ENCODE measurements at regions not wholly inside any gene's neighbourhood (a gene's known extent, or its start where the extent isn't known, plus 50 kb on each side); places are given as distances from the start of the nearest gene placed in this dataset.
"Not testable (repeated sequence)": the region's sequence is repeated elsewhere in the genome, so short reads cannot be mapped to it uniquely, and the experiment has no call there.

DNA sequence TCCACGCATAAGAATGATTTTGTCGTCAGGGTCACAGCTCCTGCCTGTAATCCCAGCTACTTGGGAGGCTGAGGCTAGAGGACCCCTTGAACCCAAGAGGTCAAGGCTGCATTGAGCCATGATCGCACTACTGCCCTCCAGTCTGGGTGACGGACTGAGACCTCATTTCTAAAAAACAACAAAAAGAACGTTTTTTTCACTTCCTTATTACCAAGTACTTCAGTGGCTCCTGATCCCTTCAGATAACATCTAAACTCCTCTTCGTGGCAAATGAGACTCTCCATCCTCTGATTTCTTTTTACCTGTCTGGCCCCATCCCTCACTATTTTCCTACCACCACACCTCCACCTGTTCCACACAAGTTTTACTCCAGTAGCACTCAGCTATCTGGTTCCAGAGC, 105.4 kb upstream of the TLK1 start:
- no peak for DNase-seq (ENCODE audit: extremely low read depth, low read depth, low spot score)

DNA sequence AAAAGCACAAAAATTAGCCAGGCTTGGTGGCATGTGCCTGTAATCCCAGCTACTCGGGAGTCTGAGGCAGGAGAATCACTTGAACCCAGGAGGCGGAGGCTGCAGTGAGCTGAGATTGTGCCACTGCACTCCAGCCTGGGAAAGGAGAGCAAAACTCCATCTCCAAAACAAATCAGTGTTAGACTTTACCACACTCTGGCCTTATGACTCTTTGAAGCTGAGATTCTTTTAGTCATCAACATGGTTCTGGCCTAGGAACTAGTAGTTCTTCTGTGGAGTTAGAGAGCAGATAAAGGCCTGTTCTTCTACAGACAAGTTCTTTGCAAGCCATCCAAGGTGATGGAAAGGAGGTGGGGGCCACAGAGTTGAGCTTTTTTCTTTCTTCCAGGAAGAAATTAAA, 100.8 kb upstream of the TLK1 start:
- not testable (repeated sequence) for DNase-seq (ENCODE audit: extremely low read depth, low read depth, low spot score)

DNA sequence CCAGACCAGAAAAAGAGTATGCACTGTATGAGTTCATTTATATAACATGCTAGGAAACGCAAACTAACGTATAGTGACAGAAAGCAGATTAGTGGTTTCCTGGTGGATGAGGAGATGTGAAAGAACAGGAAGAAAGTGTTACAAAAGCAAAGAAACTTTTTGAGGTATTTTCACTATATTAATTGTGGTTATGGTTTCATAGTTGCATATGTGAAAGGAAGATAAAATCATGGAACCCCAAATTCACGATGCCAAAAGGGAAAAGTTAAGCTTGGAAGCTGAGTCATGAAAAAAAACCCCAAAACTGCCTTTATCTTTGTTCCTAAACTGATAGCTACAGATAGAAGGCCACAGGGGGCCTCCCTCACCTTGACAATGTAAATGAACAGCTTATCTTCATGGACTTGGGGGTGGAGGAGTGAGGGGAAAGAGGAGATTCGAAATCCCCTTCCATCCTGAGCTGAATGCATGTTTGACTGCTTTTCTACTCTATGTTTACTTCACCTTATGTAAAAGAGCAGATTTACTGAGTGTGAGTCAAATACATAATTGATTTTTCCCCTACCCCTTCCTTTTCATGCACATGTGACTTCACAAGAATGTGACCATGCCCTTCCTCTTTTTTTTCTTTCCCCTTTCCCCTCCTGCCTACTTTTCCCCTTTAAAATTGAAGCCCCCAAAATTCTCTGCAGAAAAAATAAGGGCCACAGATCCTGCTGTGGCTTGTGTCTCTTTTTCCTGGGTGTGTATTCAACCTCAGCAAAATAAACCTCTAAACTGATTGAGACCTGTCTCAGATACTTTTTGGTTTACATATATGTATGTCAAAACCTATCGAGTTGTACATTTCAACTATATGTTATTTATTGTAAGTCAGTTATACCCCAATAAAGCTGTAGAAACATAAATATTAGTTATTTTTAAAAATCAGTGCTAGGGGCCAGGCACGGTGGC, 100.1 kb upstream of the TLK1 start:
- no peak for DNase-seq (ENCODE audit: extremely low read depth, low read depth, low spot score)

DNA sequence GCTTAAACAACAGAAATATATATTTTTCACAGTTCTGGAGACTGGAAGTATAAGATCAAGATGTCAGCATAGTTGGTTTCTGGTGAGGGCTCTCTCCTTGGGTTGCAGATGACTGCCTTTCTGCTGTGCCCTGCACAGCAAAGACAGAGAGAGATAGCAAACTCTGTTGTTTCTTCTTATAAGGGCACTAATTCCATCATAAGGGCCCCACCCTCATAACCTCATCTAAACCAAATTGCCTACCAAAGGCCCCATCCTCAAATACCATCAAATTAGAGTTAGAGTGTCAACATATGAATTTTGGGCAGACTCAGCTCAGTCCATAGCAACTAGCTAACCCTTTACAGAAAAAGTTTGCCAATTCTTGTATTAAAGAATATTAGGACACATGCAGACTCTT, 94.0 kb upstream of the TLK1 start:
- no peak for DNase-seq (ENCODE audit: extremely low read depth, low read depth, low spot score)

DNA sequence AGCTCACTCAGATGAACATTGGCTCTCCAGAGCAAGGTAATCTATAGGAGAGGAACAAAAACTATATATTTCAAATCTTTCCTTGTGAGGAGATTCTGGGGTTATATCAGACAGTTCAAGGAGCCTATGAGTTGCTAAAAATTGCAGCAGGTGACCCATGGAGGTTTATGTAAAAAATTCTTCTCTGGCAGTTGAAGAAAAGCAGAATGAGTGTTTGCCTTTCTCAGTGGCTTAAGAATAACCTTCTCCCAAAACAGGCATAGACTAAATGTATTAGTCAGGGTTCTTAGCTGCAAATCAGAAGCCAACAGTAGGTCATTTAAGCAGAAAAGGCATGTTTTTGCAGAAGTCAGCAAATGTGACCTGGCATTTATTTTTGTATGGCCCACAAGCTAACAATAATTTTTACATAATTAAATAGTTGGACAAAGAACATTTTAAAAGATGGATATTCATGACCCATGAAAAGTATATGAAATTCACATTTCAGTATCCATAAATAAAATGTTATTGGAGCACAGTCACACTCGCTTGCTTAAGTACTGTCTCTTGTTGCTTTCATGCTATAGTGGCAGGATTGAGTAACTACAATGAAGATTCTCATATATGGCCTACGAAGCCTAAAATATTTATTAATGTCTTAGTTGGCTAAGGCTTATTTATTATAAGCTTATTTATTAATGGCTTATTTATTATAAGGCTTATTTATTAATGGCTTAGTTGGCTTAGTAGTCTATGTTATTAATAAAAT, 93.4 kb upstream of the TLK1 start:
- no peak for DNase-seq (ENCODE audit: extremely low read depth, low read depth, low spot score)

DNA sequence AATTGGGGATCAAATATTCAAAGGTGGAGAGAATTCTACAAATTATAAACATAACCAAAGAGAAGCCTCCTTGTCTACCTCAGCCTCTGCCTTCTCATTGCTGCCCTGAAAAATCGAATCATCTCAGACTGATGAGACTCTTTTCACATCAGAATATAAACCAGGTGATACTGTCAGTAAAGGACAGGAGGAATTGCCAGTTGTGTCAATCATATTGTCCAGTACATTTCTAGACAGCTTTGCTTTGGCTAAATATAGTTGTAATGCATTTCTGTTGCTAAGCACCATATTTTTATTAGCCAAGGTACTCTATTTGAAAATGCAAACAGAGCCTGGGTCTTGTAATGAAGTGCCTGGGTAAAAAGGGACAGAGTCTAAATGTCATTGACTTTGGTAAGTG, 92.6 kb upstream of the TLK1 start:
- DNase-seq (ENCODE audit: extremely low read depth, low read depth, low spot score): no peak

DNA sequence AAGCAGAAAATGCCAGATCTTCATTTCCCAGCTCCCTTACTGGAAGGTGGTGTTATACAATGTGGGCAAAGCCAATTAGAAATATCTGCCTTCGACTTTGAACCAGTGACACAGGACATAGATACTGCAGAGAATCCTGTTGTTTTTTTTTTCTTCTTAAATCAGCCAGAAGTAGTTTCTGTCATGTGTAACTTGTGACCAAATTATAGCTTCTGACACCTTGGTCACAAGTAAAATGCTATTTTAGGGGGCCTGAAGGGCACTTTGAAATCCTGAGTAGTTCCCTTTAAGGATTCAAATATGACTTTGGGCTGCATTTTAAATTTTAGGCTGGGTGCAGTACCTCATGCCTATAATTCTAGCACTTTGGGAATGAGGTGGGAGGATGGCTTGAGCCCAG, 89.0 kb upstream of the TLK1 start:
- no peak for DNase-seq (ENCODE audit: extremely low read depth, low read depth, low spot score)

DNA sequence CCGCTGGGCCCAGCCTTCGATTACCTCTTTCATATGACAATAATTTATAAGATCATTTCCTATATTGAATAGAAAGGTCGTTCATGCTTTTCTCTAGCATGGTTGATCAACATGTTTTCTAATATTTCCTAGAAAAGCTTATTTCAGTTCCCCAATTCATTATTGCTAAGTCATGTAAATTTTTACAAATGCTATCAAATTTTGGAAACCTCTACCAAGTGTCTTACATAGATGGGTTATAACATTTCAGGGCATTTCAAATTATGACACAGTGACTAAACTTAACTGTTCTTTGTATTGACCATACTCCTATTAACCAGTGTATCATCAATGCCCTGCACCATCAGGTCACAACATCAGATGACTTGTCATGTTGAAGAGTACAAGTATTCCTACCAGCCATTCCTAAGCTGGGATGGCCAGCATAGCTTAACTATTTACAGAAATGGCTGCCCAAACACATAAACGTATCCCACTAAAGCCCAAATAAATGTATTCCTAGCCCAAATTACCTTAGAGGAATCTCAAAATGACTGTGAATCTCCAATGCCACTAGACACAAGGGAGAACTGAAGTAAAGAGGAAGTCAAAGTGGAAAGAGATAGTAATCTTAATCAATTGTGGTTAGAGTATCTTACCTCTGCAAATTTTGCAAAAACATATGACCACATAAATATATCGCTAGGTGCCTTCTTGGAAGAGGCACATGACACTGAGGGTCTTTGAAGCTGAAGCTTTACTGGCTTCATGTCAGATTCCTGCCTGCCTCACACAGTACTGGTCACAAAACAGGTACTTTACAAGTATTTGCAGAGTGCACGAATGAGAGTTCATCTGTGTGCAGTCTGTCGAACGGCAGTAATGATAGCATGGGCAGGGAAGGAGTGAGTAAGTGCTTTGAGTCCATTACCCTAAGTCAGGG, 87.3 kb upstream of the TLK1 start:
- no peak for DNase-seq (ENCODE audit: extremely low read depth, low read depth, low spot score)

DNA sequence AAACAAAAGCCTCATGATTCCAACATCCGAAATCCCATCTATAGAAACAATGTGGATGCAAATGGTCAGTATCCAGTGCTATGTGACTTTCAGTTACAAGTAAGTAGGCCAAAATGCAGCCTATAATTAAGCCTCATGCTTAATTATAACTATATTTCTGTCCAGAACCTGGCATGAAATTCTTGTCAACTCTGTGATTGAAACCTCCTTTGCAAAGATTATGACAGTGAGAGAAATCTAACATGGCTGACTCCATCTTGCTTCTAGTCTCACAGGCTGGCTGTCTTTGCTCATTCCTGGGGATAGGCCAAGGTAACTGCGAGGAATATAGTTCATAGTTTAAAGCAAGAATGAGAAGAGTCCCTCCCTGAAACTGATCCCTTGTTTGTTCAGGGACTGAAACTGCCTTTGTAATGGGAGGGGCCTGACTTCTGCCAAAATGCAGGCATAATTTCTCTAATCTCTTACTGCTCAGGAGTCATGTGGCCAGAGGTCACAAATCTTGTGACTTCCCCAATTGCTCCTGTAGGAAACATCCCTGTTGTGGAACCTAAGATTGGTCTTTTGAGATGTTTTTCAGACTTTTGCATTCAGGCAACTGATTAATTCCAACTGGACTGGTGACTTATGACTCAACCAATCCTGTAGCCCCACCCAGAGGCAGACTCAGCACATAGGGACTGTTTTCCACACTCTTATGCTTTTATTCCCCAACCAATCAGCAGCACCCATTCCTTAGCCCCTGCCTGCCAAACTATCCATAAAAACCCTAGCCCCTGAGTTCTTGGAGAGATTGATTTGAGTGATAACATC, 84.5 kb upstream of the TLK1 start:
- DNase-seq (ENCODE audit: extremely low read depth, low read depth, low spot score): no peak

DNA sequence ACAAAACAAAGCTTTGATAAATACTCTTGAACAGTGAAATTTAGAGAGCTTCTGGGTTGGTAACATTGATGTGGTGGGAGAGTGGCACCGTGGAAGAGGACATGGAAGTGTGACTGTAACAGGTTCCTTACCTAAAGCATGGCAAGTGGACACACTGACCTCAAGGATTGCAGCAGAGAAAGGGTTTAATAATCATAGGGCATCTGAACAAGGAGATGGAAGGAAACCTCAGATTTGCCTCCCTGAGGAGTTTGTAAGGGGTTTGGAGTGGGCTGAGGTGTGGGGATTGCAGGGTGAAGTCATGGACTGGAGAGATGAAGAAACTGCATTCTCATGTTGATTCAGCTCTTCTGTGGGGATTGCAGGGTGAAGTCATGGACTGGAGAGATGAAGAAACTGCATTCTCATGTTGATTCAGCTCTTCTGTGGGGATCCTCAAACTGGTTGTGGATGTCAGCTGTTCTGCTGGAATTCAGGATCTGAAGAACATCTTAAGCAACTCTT, 83.8 kb upstream of the TLK1 start:
- no peak for DNase-seq (ENCODE audit: extremely low read depth, low read depth, low spot score)

DNA sequence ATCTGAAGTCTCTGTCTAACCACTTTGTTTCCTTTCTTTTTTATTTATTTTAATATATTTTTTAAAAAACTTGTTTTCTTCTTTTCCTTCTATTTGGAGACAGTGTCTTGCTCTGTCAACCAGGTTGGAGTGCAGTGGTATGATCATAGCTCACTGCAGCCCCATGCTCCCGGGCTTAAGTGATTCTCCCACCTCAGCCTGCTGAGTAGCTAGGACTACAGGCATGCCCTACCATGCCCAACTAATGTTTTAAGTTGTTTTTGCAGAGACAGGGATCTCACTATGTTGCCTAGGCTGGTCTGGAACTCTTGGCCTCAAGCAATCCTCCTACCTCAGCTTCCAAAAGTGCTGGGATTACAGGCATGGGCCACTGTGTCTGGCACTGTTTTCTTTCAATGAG, 81.1 kb upstream of the TLK1 start:
- no peak for DNase-seq (ENCODE audit: extremely low read depth, low read depth, low spot score)

DNA sequence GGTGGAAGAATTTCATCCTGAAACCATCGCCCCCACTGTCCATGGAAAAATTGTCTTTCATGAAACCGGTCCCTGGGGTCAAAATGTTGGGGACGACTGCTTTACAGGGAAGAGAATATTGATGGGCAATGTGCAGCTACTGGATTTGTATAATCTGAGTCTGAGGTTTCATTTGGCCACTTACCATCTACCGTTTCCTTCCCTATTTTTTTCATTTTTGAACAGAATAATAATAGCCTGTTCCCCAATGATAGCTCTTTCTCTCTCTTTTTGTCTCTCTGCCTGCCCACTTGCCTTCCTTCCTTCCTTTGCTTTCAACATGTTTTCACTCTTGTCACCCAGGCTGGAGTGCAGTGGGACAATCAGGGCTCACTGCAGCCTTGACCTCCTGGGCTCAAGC, 78.3 kb upstream of the TLK1 start:
- DNase-seq (ENCODE audit: extremely low read depth, low read depth, low spot score): no peak

DNA sequence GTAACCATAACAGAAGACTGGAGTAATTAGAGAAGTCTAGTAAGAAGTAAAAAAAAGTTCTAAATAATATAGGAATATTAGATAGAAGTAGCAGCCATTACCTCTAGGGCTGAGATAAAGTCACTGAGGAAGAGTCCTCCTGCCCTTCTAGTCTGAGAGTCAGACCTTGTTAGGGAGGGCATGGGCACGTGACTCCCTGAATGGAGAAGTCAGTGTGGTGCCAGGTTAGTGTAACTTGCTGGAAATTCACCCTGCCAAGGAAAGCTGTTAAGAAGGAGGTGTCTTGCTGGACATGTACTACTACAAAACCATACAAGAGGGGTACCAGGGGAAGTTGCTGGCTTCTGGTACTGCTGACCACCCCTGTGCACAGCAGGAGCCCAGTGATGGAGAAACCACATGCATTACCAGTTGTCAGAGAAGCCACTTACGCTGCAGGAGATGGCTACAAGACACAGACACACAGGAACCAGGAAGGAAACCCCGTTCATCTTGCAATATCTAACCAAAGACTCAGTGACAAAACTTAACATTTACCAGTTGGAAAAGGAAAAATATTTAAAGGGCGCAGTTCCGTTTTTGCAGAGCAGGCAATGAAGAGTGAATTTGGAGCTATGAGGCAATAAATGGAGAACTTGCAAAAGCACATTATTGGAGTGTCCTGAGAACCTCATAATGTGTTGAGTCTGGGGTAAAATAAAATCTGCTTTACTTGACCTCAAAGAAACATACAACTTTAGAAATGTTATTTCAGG, 77.2 kb upstream of the TLK1 start:
- DNase-seq (ENCODE audit: extremely low read depth, low read depth, low spot score): no peak

DNA sequence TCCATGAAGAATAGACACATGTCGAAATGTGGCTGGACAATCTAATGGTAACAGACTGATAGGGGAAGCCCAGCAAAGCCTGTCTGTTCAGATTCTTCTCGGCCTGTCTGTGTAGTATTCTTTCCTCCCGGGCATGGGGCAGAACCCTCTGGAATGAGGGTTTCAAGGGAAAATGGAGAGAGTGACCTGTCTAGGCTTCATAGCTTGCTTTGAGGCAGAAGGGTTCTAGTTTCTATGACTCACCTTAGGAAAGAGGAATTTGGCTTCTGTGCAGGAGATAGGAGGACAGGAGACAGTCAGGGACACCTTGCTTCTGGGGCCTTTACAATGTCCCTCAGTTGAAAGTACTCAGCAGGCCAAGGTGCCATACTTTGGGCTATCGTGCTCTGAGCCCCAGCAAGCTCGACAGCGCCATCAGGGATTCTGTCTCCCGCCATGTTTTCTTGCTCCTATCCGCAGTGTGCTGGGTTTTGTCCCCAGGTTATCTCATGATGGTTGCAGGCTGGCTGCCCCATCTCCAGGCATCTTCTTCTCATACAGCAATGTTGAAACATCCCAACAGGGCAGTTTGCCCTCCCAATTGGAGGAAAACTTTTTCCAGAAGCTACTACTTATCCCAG, 74.7 kb upstream of the TLK1 start:
- DNase-seq (ENCODE audit: extremely low read depth, low read depth, low spot score): no peak

DNA sequence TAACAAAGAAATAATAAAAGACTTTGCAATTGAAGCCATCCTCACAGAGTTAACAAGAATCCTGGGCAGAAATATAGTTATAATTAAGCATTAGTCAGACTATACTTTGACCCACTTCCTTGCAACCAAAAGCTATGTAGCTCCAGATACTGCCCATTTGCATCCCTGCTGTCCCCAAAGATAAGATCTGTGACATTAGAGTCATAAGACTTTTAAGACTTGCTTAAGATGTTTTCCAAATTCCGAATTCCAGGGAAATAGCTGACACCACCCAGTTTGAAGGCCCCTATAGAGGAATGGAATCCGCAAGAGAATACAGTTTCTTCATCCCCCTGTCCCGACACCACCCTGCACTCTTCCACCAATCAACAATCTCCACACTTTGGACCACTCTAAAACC, 69.5 kb upstream of the TLK1 start:
- DNase-seq (ENCODE audit: extremely low read depth, low read depth, low spot score): no peak

DNA sequence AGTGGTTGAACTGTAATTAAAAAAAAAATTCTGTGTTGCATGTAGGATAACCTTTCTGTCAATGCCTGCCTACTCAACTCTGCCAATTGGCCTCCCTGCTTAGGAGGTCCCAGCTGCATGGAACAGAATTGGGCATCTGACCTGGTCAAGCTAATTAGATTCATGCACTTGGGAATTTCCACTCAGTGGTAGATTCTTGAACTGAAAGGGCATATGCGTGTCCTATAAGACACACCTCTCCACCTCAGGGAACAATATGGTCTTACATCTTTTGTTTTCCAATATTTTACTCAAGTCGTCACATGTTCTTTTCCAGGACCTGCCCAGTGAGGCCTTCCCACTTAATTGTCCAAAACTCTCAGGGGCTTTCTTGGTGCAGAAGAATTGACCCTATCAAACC, 68.1 kb upstream of the TLK1 start:
- DNase-seq (ENCODE audit: extremely low read depth, low read depth, low spot score): no peak

DNA sequence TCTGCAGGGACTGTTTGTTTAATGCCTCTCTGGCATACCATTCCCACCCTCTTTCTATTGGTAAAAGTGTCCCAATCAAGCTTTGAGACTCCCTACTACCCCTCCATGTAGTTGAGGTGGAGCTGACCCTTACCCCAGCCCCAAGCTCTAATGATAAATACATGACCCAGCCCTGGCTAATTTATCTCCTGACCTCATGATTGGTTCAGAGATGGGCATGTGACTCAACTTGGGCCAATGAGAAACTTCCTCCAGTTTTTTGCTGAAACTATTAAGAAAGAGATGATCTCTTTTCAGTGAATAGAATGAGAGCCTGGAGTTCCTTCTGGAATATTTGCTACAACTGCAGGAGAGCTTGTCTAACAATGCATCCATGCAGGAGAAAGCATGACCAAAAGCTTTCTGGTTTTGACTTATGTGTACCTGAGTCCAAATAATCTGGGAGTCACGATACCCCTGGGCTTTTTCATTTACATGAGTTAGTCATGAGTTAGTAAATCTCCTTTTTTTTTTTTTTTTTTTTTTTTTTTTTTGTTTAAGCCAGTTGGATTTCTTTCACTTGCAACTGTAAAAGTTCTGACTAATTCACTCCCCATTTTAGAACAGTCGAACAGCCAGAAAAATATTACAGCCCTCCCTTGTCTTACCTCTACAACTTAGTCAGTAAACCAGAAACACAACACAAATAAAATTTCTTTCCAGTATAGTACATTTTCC, 66.5 kb upstream of the TLK1 start:
- no peak for DNase-seq (ENCODE audit: extremely low read depth, low read depth, low spot score)

DNA sequence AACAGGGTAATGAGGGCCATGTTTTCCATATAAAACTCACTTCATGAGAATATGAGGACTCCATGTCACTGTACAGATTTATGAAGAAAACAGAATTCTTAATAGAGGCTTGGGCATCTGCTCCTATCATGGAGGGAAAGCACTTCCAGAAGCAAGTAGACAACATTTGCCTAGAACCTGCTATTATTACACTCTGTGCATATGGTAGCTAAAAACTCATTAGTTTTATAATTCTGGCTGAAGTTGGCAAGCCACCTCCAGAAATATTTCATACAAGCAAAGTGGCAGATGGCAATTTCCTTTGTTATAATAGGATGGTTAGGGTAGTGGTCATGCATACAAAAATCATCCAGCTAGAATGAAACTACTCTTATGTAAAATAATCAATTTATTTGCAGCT, 65.8 kb upstream of the TLK1 start:
- DNase-seq (ENCODE audit: extremely low read depth, low read depth, low spot score): no peak

Data from glomerular endothelial cell (primary cell).